PFSK-1 (cell line): ENCODE measurements at regions not wholly inside any gene's neighbourhood (a gene's known extent, or its start where the extent isn't known, plus 50 kb on each side); places are given as distances from the start of the nearest gene placed in this dataset.

Source experiments
- FOXP2 ChIP-seq: optimal IDR thresholded peaks from 2 replicates; pipeline ENCODE3; 2011; ENCODE audit warnings: borderline replicate concordance, control low read depth, inconsistent platforms; ENCODE audit not compliant: insufficient read depth; ENCODE audit errors: extremely low read length, extremely low read depth
- POLR2AphosphoS5 ChIP-seq: IDR thresholded peaks from 2 replicates; pipeline ENCODE4 v1.6.1; 2012; ENCODE audit warnings: low read depth, mild to moderate bottlenecking, control low read depth, low read length, moderate library complexity
- REST ChIP-seq, 2 experiments: IDR thresholded peaks; 2 replicates each; pipeline versions ENCODE4 v1.6.1 to v1.8.0; 2011 to 2012; ENCODE audit warnings: low read depth in 2 of 2, low read length in 2 of 2, control low read depth in 1 of 2, inconsistent platforms in 1 of 2, mild to moderate bottlenecking in 1 of 2, moderate library complexity in 1 of 2; ENCODE audit not compliant: insufficient read depth in 1 of 2
- SIN3A ChIP-seq: IDR thresholded peaks from 2 replicates; pipeline ENCODE4 v1.6.1; 2012; ENCODE audit warnings: mild to moderate bottlenecking, low read length, moderate library complexity, borderline replicate concordance; ENCODE audit not compliant: insufficient read depth
- TAF1 ChIP-seq: IDR thresholded peaks from 2 replicates; pipeline ENCODE4 v1.6.1; 2012; ENCODE audit warnings: low read length, control low read depth, borderline replicate concordance; ENCODE audit not compliant: insufficient read depth

DNA sequence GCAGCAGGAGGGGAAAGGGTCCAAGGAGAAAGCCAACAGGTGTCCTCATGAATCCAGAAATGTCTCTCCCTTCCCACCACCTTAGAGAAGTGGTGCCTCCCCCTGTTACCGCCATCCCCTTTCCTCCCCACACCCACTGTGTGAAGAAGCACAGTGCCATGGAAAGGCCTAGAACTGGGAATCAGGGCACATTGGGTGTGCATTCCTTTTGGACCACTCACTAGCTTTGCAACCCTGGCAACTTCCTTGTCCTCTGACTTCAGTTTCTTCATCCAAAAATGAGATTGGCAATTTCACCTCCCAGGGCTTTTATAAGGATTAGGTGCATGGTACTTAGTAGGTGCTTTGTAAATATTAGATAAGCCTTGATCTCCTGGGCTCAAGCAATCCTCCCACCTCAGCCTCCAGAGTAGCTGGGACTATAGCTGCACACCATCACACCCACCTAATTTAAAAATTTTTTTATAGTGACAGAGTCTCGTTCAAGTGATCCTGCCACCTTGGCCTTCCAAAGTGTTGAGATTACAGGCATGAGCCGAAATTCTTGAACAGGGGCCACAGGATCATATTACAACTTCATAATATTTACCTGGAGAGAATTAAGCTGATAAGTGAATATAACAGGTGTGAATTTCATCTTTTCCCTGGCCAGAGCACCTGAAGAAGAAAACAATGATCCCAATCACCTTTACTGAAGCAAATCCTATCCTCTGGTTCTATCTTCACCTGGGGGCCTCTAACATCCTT, 97.9 kb upstream of the TAF1B start:
- TF ChIP-seq TAF1 (no peak), REST (IDR thresholded peaks at IDR 0.05; ENCODE audit: insufficient read depth in 1 of 2, low read depth in 2 of 2, low read length in 2 of 2) (no peak), SIN3A (no peak), POLR2AphosphoS5 (no peak), FOXP2 (no peak)
